Esophagus squamous epithelium (tissue), 4 donors: ENCODE measurements at regions not wholly inside any gene's neighbourhood (a gene's known extent, or its start where the extent isn't known, plus 50 kb on each side); places are given as distances from the start of the nearest gene placed in this dataset.

Source experiments
- CTCF ChIP-seq, 6 experiments: fragments of 450-650 bp in 4 of 6; fragments of 200-600 bp in 2 of 6; sonication (generic) in 2 of 6; IDR thresholded peaks; one replicate each; pipeline ENCODE4 v1.5.1; 2016 to 2019; ENCODE audit warnings: antibody characterized with exemption in 6 of 6, mild to moderate bottlenecking in 4 of 6, moderate library complexity in 4 of 6
- POLR2A ChIP-seq, 4 donors: fragments of 450-650 bp; IDR thresholded peaks; one replicate each; pipeline ENCODE4 v1.6.1; 2017; ENCODE audit warnings: antibody characterized with exemption in 4 of 4, mild to moderate bottlenecking in 4 of 4, moderate library complexity in 3 of 4

- TF ChIP-seq CTCF (IDR thresholded peaks at IDR 0.05), result no peak
- no peak for TF ChIP-seq POLR2A (IDR thresholded peaks at IDR 0.05)
Observed at GRCh38 chr5:85010014-85010562, 625.4 kb upstream of the EDIL3 start.
